Left forelimb (tissue), 1 donor: ENCODE measurements at regions not wholly inside any gene's neighbourhood (a gene's known extent, or its start where the extent isn't known, plus 50 kb on each side); places are given as distances from the start of the nearest gene placed in this dataset.

Experiments
- DNase-seq: peaks from one replicate; pipeline ENCODE4 v3.0.0-alpha.2; 2018; ENCODE audit warnings: low spot score

DNA sequence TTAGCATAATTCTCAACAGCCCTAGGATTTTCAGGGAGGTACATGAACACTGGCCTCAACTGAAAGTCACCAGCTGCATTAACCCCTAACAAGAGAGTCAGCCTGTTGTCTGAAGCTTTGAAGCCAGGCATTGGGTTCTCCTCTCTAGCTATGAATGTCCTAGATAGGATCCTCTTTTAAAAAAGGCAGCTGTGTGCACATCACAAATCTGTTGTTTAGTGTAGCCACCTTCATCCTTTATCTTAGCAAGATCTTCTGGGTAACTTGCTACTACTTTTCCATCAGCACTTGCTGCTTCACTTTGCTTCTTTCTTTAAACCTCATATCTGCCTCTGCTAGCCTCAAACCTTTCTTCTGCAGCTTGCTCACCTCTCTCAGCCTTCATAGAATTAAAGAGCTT is 1692.1 kb downstream of the EFNB2 start:
- DNase-seq, result no peak

DNA sequence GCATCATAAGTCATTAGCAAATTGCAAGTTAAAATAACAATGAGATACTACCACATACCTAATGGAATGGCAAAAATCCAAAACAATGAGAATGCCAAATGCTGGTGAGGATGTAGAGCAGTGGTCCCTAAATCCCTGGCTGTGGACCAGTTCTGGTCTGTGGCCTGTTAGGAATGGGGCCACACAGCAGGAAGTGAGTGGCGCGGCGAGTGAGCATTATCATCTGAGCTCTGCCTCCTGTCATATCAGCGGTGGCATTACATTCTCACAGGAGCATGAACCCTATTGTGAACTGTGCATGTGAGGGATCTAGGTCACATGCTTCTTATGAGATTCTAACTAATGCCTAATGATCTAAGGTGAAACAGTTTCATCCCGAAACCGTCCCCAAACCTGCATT is 1694.4 kb downstream of the EFNB2 start:
- DNase-seq, result no peak

DNA sequence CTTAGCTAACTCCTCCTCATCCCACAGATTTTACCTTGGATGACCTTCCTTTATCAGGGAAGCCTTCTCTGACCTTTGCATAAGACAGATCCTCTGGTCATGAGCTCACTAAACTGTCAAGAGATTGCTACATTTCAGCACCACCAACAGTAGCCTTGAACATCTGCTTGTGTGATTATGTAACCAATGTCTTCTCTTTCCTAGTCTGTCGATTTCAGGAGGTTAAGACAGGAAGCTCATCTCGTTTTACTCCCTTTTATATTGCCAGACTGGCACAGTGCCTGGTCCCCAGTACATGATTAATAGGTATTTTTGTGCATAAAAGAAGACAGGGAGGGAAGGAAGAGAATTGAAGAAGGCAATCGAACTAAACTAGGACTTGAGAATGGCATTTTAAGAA is 1697.7 kb downstream of the EFNB2 start:
- DNase-seq, result no peak

DNA sequence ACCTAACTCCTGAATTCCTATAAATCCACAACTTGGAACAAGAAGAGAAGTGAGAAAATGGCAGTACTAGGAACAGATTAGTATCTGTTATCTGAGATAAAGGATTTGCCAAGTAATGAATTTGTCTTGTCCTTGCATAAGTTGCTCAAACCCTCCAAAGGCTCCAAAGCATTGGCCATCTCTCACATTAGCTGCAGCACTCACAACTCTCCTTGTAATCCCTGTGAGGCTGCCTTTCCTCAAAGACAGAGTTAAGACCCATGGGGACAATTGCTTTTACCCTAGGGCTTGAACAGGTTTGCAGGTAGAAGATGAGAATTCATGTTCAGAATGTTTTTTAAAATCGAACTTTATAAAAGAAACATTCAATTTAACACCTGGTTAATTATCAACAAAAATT is 1702.2 kb downstream of the EFNB2 start:
- no peak for DNase-seq

DNA sequence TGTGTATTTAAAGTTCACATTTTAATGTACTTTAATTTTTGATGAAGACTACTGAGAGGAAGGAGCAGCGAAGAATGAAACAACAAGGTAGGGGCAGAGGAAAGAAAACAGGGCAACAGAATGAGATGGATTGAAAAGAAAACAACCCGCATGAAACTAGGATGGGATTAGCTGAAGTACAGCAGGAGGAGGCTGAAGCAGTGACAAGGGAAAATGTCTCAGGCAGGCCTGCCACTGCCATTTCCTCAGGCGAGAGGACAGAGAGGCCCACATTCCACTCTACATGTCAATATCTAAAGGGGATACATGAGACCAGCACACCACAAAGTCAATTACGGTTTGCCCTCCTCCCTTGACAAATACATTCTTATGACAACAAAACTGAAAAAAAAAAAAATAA is 1703.2 kb downstream of the EFNB2 start:
- DNase-seq, result no peak

DNA sequence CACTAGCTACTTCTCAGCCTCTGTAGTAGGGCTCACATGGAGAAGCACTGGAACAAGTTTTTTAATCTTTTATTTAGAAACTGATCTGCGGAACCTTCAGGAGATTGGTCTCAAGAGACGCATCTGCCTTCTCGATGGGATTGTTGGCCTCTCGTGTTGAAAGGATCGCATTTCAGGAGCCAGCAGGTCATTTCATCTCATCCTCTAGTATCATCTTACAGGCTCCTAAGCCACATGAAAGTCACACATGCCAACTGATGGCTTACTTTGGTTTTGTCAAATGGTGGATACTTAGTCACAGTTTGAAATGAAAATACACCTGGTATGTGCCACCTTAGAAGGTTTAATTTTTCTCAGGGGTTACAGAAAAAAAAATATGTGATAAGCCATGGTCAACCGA is 1703.6 kb downstream of the EFNB2 start:
- no peak for DNase-seq

DNA sequence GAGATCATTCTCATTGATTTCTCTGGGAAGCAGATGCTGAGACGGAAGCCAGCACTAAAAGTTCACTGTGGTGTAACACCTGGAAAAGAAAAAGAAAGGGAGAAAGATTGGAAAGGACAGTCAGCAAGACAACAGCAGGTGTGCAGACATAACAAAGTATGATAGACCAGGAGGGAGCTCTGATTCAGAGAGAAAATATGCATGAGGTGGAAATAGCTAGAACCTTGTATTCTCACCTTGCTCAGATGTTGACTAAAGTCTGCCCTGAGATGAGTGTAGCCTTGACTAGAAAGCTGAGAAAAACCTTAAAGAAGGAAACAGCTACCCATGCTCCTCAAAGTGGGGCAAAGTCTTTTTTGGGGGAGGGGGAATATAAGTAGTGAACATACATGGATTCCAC is 1711.8 kb downstream of the EFNB2 start:
- DNase-seq, result no peak

DNA sequence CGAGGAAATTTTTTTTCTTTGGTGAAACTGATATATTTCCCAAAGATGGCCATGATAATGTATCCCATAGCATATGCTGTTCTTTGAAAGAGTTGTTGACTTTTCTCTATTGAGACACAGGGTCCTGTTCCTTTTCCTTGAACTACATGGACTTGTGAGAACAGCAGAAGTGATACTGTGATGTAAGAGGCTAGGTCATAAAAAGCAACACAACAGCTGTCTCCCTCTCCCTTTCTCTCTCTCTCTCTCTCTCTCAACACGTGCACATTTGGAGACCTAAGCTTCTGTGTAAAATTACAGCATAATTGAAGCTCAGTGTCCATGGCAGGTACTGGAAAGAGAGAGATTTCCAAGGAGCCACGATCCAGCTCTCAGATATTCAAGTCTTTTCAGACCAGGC is 1712.4 kb downstream of the EFNB2 start:
- DNase-seq, result no peak

DNA sequence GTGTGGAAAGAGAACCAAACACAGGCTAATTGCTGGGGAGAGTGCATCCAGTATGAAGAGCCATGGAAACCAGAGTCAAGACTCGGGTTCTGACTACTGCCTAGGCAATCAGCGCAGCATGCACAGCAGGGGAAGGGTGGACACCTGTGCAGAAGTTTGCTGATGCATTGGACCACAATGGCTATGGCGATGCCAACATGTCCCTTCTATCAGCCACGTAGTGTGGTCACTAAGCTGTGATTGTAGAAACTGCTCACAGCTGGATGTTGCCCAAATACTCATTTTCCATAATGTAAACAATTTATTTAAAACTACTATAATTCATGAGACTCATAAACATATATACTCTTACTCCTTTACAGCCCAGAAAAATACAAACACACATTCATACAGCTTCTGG is 1718.2 kb downstream of the EFNB2 start:
- no peak for DNase-seq

DNA sequence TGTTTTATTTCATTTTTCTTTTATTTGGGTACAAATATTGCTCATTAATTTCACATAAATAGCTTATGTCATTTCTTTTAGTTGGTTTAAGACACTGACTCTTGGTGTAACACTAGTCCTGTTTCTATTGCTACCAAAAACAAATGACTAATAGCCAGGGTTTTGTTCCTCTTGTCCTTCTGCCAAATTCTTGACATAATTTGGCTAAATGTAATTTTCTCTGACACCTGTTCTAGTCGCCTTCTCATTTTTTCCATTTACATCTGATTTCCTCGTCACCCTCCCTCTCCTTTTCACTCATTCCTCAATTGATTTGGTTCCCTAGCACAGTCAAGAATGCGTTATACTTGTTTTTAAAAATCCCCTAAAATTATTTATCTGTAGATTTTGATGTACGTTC is 1718.7 kb downstream of the EFNB2 start:
- no peak for DNase-seq

DNA sequence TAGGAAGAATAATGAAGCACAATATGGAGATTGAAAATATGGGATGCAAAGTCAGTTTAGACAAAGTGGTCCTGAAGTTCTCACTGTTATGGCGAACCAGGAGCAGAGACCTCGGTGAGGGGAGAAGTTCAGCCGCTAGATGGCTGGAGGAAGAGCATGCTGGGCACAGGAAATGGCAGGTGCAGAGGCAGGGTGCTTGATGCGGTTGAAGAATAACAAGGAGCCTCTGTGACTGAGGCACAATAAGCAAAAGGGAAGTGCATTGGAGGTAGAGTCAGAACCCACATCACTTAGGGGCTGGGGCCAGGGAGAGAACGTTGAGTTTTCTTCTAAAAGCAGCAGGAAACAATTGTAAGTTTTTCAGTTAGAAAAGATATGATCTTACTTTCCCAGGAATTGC is 1725.2 kb downstream of the EFNB2 start:
- DNase-seq, result no peak

DNA sequence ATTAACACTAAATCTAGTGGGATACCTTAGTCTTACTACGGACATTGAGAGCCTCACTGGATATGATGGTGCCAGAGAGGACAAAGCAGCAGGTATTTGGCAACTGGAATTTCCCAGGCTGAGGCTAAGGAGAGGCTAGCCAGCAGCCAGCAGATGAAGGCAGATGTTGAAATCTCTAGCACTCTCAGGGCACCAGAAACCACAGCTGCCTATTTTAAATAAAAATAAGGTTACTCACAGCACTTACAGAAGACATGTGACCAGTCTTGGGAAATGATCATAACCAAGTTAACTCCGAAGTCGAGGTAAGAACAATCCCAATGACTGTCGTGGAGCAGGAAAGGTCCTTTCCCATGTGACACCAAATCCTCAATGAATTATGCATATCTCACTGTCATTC is 1726.0 kb downstream of the EFNB2 start:
- DNase-seq, result no peak

DNA sequence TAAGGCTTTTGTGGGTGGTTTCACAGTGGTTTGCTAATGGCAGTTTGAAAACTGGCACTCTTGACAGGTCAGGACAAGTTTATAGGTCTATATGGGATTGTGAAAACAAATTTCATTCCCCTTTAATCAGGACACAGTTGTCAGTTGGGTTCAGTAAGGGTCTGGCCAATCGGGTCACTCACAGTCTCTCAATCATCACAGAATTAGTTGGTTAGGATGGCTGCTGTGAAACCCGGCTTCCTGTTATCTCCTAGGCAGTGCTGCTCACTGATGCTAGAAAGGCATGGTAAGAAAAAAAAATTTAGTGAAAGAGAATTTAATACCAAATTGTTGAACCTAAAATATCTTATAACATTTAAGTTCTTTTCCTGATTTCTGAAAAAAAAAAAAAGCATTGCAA is 1730.1 kb downstream of the EFNB2 start:
- DNase-seq, result no peak

DNA sequence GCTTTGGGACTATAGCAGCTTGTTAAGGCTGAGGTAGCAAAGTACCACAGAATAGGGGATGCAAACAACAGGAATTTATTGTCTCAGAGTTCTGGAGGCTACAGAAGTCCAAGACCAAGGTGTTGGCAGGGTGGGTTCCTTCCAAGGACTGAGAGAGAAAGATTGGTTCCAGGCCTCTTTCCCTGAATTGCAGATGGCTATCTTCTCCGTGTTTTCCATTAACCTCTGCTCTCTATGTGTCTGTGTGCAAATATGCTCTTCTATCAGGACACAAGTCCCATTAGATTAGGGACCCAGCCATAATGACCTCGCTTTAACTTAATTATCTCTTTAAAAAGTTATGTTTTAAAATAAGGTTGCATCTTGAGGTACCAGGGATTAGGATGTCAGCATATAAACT is 1732.9 kb upstream of the SLC10A2 start:
- DNase-seq, result no peak

DNA sequence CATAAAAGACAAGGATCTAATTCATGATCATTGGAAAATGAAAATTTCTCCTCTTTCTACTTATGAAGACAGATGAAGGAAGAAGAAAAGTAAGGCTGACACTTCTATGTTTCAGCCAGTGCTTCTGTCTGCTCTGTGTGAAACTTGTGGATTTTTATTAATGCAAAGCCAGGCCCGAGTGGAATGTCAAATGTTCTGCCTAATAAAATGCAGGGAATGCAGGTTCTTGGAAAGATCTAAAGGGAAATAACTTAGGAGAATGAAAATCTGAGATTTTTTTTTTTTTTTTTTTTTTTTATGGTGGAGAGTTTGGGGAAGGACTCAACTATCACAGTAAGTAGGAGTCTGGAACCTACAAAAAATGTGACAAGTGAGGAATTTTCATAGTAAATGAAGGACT is 1732.3 kb upstream of the SLC10A2 start:
- no peak for DNase-seq

DNA sequence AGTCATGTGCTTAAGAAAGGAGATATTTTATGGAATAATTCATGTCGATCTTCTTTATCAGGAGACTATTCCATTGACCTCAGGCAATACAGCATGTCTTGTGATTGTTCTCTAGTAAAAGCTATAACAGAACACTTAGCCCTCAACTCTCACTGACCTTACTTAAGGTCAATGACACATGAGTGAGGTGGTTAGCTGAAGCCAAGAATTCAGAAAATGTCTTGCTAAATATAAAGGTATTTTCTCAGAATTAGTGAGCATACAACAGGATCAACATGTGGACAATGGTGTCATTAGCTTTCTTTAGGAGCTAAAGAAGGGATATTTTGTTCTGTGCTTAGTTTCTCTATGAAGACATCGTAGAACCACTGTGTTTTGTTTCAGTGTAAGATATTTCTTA is 1730.4 kb upstream of the SLC10A2 start:
- no peak for DNase-seq

DNA sequence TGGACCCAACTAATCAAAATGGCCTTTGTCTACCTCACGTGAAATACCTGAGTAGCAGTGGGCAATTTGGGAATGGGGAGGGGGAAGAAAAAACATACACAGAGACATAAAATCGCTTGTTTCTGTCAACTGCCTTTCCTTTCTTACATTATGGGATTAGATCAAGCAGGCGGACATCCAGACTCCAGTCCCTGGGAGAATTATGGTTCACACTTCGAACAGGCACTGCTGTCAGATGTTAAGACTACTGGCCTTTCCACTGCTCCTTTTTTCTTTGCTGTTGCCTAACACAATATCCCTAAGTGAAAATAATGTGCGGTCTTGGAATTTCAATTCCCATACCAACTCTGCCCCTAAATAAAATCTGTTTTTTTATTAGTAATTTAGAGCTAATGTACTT is 1719.7 kb upstream of the SLC10A2 start:
- DNase-seq, result no peak

DNA sequence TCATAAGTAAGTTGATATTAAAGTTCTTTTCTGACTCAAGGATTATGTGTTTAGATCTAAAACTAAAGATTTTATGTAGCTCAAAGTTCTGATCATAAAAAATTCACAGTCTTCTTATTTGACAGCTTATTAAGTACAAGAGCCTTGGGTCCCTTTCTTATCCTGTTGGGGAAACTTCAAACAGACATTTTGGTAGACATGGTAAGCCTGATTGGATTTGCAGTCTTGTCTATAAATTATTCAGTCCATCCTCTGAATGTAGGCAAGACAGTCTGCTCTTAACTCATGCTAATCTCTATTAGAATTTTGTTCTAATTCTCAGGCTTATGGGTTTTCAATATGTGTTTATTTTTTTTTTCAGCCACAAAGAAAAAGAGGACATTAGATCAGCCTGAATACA is 1718.7 kb upstream of the SLC10A2 start:
- no peak for DNase-seq

DNA sequence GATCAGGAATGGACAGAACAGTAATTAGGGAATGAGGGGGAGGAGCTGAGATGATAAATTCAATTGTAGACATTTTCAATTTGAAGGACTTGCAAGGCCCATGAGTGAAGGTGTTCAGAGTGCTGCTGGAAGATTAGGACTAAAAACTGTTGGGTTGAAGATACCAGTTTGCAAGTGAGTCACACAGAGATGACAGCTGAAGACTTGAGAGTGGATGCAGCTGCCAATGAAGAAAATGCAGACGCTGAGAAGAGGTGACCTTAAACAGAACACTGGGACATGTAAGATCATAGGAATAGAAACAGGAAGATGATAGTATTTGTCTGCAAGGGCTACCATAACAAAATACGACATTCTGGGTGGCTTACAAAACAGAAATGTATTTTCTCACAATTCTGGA is 1716.5 kb upstream of the SLC10A2 start:
- DNase-seq, result no peak

DNA sequence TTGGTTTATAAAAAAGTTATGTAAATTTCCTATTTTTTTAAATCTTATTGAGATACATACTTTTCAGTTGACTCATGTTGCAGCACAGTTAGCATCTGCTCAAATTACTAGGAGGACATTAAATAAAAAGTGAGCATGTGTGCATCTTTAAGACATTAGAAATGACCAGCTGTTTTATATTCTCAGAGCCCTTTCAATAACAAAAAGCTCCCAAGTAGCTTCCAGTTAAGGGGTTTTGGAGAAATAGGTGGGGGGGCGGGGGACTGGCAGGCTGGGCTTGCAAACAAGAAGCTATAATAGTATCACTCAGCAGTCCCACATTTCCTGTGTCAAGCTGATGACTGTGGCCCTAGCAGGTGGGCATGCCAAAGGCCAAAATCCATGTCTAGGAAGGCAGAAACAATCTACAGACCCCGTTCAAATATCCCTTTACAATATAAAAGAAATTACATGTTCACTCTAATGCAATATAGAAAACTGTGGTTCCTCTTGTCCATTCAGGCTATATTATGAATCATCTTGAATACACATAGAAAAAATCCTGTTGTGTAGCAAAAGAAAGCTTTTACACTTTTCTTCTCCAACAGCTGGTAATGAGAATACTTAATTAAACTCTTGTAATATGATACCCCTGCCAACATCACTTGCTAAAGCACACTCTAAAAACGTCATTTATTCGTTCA is 1713.2 kb upstream of the SLC10A2 start:
- DNase-seq, result no peak

DNA sequence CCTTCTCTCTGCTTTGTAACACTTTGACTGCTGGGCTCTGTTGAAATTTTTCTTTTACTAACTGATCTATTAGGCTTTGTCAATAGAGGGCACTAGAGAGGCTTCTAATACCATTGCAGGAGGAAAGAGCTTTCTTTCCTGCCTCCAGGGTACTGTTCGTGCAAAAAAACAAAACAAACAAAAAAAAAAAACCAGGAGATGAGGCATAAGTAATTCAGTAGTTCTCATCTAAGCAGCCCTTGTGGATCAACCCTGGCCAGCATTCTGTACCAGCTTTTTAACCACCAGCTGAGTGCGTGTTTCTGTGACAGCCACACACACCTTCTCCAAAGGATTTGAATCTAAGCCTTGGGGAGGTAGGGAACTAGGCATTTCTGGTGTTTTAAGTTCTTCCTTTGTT is 1707.6 kb upstream of the SLC10A2 start:
- DNase-seq, result no peak

DNA sequence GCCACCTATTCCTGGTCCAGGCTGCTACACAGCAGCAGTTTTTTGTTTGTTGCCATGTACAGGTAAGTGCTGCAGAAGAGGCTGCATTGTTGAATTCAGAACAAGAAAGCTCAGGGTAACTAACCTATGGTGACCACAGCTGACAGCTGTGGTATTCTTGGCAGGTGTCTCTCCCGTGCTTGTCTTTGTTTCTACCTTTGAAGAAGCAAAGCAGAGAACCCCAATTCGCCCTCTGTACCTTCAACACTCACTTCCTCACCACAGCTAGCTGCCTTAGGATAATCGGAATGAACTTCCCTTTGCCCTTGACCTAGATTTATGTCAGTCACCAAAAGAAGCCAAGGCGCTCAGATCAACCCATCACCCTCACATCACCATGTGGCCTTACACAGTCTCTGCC is 1703.3 kb upstream of the SLC10A2 start:
- DNase-seq, result no peak

DNA sequence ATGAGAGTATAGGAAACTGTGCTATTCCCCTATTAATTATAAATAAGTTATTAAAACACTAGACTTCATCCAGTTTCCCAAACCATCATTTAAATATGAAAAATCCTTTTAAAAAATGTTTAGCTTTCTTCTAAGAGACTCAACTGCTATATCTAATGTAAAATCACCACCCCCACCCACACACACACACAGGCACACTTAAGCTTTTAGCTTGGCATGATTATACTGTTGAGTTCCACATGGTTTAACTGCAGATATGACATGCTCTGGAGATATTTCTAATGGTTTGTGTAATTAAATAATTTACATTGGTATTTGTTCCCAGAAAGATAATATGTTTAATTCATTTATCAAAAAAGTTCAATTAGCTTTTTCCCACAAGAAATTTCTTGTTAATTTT is 1700.1 kb upstream of the SLC10A2 start:
- DNase-seq, result no peak

DNA sequence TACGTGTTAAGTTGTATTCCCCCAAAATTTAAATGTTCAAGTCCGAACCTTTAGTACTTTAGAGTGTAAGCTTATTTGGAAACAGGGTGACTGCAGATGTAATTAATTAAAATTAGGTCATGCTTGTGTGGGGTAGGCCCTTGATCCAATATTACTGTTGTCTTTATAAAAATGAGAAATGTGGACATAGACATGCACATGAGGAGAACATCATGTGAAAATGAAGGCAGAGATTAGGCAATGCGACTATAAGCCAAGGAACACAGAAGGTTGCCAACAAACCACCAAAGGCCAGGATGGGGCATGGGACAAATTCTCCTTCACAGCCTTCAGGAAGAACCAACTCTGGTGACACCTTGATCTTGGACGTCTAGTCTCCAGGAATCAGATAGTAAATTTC is 1698.4 kb upstream of the SLC10A2 start:
- no peak for DNase-seq

DNA sequence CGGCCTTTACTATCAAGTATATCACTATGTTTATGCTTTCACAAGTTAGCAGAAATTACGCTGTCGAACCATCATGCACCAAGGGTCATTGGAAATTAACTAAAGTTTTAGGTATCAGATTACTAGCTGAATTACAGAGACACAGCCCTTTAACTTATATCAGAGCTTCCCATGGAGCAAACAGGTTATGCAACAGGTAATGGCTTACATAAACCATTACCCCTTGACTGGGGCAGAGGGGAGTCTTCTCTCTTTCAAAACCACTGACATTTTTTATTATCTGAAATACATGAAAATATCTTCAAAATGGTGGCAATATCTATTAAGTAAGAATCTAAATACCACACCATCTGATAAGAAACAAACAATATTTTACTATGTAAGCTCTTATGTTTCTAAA is 1692.9 kb upstream of the SLC10A2 start:
- no peak for DNase-seq
